ENCODE measurements at regions not wholly inside any gene's neighbourhood (a gene's known extent, or its start where the extent isn't known, plus 50 kb on each side); places are given as distances from the start of the nearest gene placed in this dataset.
"Not testable (repeated sequence)": the region's sequence is repeated elsewhere in the genome, so short reads cannot be mapped to it uniquely, and the experiment has no call there.

GRCh38 chr7:110186334-110186733, 904.6 kb upstream of the LRRN3 start:
- DNase-seq = no peak

- DNase-seq = no peak
These were observed 902.9 kb upstream of the LRRN3 start for GRCh38 chr7:110187877-110188554.

GRCh38 chr7:110204527-110204926, 886.4 kb upstream of the LRRN3 start:
- no peak for DNase-seq

- DNase-seq = no peak
These were observed 885.0 kb upstream of the LRRN3 start for GRCh38 chr7:110205899-110206298.

GRCh38 chr7:110209884-110210283, 881.0 kb upstream of the LRRN3 start:
- DNase-seq = no peak

GRCh38 chr7:110210941-110211608, 879.9 kb upstream of the LRRN3 start:
- no peak for DNase-seq

GRCh38 chr7:110224643-110225042, 866.3 kb upstream of the LRRN3 start:
- no peak for DNase-seq

- DNase-seq = no peak
These were observed 844.8 kb upstream of the LRRN3 start for GRCh38 chr7:110246118-110246517.

- no peak for DNase-seq
These were observed 837.8 kb upstream of the LRRN3 start for GRCh38 chr7:110253093-110253492.

GRCh38 chr7:110257673-110258072, 833.3 kb upstream of the LRRN3 start:
- DNase-seq = no peak

GRCh38 chr7:110262251-110262650, 828.7 kb upstream of the LRRN3 start:
- DNase-seq = no peak

- no peak for DNase-seq
These were observed 826.6 kb upstream of the LRRN3 start for GRCh38 chr7:110264288-110264687.

- no peak for DNase-seq
These were observed 809.6 kb upstream of the LRRN3 start for GRCh38 chr7:110281362-110281761.

GRCh38 chr7:110283056-110283455, 807.9 kb upstream of the LRRN3 start:
- no peak for DNase-seq

GRCh38 chr7:110291430-110291829, 799.5 kb upstream of the LRRN3 start:
- DNase-seq = no peak

- DNase-seq = no peak
These were observed 794.6 kb upstream of the LRRN3 start for GRCh38 chr7:110296321-110296720.

- no peak for DNase-seq
These were observed 783.2 kb upstream of the LRRN3 start for GRCh38 chr7:110307776-110308175.

- DNase-seq = no peak
These were observed 782.1 kb upstream of the LRRN3 start for GRCh38 chr7:110308791-110309190.

GRCh38 chr7:110309941-110310340, 781.0 kb upstream of the LRRN3 start:
- no peak for DNase-seq

GRCh38 chr7:110311556-110311955, 779.4 kb upstream of the LRRN3 start:
- no peak for DNase-seq

- no peak for DNase-seq
These were observed 773.2 kb upstream of the LRRN3 start for GRCh38 chr7:110317541-110318265.

- not testable (repeated sequence) for DNase-seq
These were observed 770.6 kb upstream of the LRRN3 start for GRCh38 chr7:110320285-110320684.

GRCh38 chr7:110322796-110323195, 768.1 kb upstream of the LRRN3 start:
- DNase-seq = no peak

- no peak for DNase-seq
These were observed 764.0 kb upstream of the LRRN3 start for GRCh38 chr7:110326966-110327365.
